Omental fat pad (tissue), 3 donors: ENCODE measurements at regions not wholly inside any gene's neighbourhood (a gene's known extent, or its start where the extent isn't known, plus 50 kb on each side); places are given as distances from the start of the nearest gene placed in this dataset.

Source experiments
- ATAC-seq: fragments of 150-250 bp; one replicate; pipeline ENCODE4 v1.9.1; 2016; ENCODE audit warnings: mild to moderate bottlenecking, moderate library complexity; ENCODE audit not compliant: low FRiP score
- DNase-seq: peaks from one replicate; pipeline ENCODE4 v3.0.0-alpha.2; 2019; ENCODE audit warnings: low spot score
- TF ChIP-seq, protein P1 (sequence below), 3 donors: fragments of 450-650 bp; IDR thresholded peaks; one replicate each; pipeline ENCODE4 v1.5.1; 2016 to 2017; ENCODE audit warnings: antibody characterized with exemption in 3 of 3, mild to moderate bottlenecking in 3 of 3, moderate library complexity in 2 of 3

GRCh38 chr1:238177351-238177750, 286.6 kb upstream of the ZP4 start:
- no peak for DNase-seq
- ATAC-seq: no peak
- TF ChIP-seq, protein P1, sequence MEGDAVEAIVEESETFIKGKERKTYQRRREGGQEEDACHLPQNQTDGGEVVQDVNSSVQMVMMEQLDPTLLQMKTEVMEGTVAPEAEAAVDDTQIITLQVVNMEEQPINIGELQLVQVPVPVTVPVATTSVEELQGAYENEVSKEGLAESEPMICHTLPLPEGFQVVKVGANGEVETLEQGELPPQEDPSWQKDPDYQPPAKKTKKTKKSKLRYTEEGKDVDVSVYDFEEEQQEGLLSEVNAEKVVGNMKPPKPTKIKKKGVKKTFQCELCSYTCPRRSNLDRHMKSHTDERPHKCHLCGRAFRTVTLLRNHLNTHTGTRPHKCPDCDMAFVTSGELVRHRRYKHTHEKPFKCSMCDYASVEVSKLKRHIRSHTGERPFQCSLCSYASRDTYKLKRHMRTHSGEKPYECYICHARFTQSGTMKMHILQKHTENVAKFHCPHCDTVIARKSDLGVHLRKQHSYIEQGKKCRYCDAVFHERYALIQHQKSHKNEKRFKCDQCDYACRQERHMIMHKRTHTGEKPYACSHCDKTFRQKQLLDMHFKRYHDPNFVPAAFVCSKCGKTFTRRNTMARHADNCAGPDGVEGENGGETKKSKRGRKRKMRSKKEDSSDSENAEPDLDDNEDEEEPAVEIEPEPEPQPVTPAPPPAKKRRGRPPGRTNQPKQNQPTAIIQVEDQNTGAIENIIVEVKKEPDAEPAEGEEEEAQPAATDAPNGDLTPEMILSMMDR (IDR thresholded peaks at IDR 0.05): no peak

DNA sequence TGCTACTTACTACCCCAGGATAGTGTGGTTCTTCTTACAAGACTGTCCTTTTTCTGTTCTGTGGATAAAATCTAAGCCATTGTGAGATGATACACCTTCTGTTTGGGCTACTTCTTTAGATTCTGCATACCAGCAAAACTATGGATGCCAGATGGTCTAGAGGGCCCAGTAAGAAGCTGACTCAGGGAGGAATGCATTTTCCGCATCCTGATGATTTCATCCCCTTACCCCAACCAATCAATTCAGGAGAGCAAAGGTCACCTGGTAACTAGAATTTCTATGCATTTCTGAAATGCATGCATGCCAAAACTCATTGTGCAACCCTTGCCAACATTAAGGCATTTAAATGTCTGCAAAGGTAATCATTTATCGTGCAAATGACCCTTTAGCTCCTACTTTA, 285.7 kb upstream of the ZP4 start:
- no peak for DNase-seq
- ATAC-seq: no peak
- TF ChIP-seq, protein P1 (IDR thresholded peaks at IDR 0.05): no peak

DNA sequence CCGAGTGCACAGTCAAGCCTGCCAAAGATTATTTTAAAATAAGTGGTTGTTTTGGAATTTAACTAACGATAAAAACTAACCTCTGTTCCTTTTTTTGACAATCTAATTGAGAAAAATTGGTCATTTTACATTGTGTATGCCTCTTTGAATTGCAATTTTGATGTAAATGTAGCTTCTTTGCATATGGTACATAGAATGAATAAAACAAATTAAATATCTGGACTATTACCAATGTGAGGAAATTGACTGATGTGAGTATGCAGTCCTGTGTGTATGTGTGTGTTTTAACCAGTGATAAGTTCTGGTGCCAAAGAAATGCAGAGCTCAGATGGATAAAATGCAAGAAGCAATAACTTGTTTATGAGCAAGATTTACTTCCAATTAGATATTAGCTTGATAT, 281.3 kb upstream of the ZP4 start:
- TF ChIP-seq, protein P1 (IDR thresholded peaks at IDR 0.05): no peak
- ATAC-seq (no peak), DNase-seq (no peak)

DNA sequence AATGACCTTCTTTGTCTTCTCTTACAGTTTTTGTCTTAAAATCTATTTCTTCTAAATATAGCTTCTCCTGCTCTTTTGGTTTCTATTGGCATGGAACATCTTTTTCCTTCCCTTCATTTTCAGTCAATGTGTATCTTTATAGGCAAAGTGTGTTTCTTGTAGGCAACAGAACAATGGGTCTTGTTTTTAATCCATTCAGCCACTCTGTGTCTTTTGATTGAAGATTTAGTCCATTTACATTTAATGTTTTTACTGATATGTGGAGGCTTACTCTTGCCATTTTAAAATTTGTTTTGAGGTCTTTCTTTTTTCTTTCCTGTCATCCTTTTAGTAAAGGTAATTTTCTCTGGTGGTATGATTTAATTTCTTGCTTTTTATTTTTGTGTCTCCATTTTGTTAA, 271.2 kb upstream of the ZP4 start:
- ATAC-seq (no peak), DNase-seq (no peak)
- TF ChIP-seq, protein P1 (IDR thresholded peaks at IDR 0.05): no peak

DNA sequence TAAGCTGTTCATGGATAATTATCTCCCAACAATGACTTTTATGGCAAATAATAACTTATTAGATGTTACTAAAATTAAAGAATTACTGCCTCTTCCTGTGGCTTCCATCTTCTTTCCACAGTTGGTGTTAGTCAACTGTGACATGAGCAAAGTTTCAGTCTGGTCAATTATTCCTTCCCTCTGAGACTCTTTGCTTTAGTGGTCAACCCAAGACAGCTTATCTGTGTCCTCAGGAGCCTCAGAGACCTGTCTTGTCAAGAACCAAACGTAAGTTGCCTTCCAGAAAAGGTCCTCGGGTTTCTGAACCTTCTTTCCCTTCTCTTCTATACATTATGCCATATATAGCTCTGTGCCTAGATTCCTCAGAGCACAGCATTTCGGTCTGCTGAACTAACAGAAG, 263.2 kb upstream of the ZP4 start:
- DNase-seq (no peak), ATAC-seq (no peak)
- TF ChIP-seq, protein P1 (IDR thresholded peaks at IDR 0.05): no peak

DNA sequence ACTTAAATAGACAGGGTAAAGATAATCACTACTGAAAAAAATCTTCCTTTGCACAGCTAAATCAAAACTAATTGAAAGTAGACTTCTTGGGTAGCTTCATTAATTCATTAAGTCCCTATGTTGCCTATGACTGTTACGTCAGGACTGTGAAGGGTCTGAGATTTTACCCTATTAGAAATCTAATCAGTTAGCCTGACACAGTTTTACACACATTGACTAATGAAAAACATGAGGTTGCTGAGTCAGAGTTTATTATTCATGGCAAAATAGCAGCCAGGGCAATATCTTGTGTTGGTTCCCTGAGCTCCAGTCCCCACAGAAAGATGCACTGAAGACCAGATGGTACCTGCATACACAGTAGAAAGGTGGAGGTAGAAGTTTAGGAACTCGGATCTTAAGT, 262.5 kb upstream of the ZP4 start:
- ATAC-seq: no peak
- no peak for DNase-seq
- TF ChIP-seq, protein P1 (IDR thresholded peaks at IDR 0.05): no peak

GRCh38 chr1:238152119-238152518, 261.4 kb upstream of the ZP4 start:
- no peak for DNase-seq
- TF ChIP-seq, protein P1 (IDR thresholded peaks at IDR 0.05): no peak
- ATAC-seq: no peak
